ENCODE measurements at regions not wholly inside any gene's neighbourhood (a gene's known extent, or its start where the extent isn't known, plus 50 kb on each side); places are given as distances from the start of the nearest gene placed in this dataset.
"Not testable (repeated sequence)": the region's sequence is repeated elsewhere in the genome, so short reads cannot be mapped to it uniquely, and the experiment has no call there.

DNA sequence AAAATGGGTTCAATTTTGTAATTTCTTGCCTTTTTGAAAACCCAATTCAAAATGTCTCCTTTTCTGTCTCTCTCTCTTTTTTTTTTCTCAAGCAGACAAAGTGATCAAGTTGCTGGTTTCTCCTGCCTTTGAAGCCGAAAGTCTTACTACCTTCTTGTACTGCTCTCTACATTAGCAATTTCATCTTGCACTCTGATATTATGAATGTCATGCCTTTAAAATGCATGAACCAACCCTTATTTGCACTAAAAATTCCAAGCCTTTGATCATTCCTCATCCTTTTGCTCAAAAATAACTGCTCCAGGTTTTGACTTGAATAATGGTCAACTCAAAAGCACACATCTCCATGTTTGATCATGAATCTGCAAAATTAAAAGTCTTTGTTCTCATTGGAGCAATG lies 125.2 kb downstream of the CETN3 start:
- no peak for DNase-seq

DNA sequence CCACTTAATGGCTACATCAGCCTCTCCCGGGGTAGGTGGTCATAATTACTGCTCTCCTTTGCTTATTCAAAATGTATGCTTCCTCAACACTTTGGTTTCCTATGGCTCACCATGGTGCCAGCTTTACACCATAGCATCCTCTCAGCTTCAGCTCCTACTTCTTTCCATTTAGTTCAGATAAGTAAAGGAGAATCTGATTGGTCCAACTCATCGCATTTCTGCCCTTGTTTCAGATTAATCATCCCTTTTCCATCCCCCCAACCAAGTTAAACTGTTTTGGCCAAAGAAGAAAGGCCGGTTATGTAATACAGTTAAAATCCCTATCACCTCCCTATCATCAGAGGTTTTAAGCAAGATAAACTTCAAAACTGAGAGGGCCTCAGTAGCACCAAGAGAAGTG lies 130.5 kb downstream of the CETN3 start:
- DNase-seq: no peak

DNA sequence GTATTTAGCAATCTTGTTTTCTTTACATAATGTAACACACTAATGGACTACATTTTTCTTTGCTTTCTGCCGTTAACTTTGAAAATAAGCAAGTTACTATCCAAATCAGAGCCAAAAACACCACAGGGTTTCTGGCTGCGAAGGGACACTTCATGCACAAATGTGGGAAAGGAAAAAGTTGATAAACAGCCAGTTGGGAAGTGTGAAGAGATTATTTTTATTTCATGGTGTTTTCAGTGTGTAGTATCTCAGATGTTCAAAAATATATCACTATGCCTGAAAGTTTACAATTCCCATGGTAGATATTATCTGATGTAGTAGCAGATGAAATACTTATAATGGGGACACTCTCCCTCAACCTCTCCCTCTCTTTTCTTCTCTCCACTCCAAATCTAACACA lies 135.3 kb downstream of the CETN3 start:
- no peak for DNase-seq

DNA sequence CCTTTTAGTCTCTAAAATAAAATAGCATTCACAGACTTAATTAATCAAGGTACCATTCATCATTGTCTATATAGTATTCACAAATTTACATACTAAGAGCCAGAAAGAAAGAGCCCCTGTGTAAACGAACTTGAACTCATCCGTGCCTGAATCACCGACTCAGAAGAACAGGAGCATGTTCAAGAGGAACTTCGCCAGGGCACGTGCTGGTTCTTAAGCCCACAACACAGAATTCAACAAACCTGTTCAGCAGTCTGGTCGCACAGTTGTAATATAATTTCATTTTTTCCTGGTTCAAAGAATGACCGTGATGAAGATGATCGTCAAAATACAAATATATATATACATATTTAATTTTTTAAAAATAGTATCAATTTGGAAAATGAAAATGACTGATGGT lies 141.9 kb downstream of the CETN3 start:
- DNase-seq: no peak

DNA sequence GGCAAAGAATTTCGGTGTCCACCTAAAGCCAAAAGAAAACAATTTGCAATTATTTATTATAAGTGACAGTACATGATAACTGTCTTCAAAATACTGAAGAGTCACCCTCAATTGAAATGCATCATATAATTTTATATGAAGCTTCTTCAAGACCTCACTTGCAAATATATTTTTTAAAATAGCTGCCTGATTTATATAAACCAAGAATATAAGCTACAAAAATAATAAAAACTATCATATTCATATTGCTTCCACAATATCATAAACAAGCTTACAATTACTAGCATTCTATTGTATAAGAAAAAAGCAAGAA lies 144.1 kb downstream of the CETN3 start:
- no peak for DNase-seq

- DNase-seq: peak; percentile 34
These were observed 144.6 kb downstream of the CETN3 start for GRCh38 chr5:90264689-90265544.

DNA sequence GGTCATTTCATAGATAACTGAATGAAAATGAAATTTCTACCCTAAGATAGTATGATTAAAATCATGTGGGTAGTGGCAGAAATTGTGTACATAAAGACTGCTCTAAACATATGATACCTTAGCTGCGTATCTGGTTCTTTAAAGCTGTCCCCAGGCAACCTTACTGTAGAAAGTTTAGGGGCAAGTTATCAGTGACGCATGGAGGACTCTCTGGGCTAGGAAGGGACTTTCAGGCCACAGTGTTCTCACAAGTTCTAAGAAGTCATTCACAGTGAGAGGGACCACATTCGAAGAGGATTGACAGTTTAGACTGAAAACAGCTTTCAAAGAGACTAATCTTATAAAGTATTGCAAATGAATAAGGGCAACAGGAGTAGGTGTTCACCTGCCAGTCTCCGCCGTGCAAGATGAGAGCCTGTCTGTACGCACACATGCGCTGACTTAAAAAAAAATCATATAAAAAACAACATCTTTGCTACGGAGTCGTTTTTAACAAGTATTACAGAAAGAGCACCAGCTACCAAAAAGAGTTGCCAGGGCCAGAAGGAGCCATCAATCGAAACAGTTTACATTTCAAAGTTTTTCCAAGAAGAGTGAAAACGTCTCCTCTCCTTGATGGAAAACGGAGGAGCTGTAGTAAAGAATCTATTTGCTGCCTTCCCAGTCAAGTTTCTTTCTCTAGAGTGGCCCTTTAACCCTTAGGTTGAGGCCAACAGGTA lies 146.3 kb downstream of the CETN3 start:
- no peak for DNase-seq

DNA sequence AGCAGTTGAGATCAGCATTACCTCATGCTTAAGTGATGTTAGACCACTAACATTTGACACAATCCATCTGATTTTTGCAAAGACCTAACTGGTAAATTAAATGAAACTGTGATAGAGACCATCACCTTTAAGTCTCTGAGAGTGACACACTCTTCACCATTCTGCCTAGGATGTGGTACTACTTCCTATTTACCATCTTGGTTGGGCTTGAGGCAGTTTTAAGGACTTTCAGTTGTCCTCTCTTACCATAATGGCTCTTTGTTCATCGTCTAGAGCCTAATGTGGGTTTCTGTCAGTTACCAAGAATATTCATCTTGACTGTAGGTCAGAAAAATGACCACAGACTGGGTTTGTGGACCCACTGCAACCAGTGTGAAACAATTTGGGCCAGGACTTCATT lies 158.1 kb downstream of the CETN3 start:
- DNase-seq: no peak

DNA sequence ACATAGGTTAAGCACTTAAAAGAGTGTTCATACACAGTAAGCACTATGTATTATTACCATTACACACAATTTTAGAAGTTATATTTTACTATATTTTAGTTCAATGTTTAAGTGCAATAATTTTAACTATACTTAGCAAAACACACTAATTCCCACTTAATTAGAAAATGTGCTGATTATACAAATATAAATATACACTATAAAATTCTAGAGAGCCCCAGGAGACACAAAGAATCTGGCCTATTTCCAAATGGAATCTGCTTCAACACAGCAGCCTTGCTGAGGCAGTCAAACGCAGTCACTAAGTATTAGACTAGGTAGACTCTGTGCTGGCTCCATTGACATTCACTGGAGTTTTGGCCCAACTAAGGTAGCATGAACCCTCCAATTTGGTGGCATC lies 160.9 kb downstream of the CETN3 start:
- DNase-seq: no peak

- not testable (repeated sequence) for DNase-seq
These were observed 165.7 kb downstream of the CETN3 start for GRCh38 chr5:90243848-90244247.

DNA sequence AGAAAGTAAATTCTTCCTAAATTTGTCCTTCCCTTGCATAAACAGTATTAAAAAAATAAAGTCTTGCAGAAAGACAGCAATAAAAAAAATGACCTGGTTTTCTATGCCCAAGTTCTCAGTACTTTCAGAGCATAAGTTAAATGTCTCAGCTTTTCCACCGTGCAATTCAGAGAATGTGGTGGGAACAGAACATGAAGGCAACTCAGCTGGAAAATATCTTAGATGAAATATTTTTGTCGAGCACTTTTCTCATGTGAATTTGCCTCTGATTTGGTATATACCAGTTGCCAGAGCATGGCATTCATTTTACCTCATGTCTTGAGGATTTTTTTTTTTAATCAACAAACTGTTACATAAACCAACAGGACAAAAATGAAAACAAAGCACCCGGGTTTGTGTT lies 176.1 kb downstream of the CETN3 start:
- no peak for DNase-seq

GRCh38 chr5:90231688-90232087 lies 177.9 kb downstream of the CETN3 start:
- no peak for DNase-seq

- DNase-seq: no peak
These were observed 181.9 kb downstream of the CETN3 start for GRCh38 chr5:90227683-90228082.

GRCh38 chr5:90226433-90227099 lies 183.0 kb downstream of the CETN3 start:
- no peak for DNase-seq

GRCh38 chr5:90224342-90224741 lies 185.2 kb downstream of the CETN3 start:
- peak; percentile 14 for DNase-seq

DNA sequence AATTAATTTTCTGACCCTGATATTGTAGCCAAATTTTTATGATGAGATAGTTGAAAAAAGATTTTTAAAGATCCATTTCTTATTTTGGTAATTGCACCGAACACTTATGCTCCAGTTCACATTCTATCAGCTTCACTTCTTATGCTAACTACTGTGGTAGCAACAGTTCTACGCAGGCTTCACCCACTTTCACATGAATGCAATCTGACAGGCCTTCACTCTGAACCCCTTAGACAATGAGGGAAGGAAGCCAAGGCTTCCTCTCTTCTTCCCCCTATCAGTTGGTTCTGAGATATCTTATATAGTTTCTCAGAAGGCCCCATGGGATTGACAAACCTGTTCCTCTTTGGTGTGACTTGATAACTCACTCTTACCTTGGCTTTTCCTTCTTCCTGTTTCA lies 185.8 kb downstream of the CETN3 start:
- no peak for DNase-seq

DNA sequence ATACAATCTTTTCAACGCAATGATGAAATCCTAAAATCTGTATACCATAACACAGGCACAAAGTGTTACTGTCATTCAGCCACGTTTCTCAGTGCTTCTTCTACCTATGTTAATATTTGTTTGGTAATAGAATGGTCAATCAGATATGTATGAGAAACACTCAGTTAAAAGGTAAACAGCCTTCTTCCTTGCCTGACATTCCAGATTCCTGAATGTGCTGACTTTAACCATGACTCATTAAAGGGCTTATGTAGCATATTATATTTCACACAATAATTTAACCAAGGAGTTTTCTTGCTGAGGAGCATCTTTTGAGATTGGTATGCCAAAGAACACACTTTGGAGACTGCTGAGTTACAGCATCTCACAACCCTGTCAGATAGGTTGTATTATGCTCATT lies 187.6 kb downstream of the CETN3 start:
- no peak for DNase-seq

DNA sequence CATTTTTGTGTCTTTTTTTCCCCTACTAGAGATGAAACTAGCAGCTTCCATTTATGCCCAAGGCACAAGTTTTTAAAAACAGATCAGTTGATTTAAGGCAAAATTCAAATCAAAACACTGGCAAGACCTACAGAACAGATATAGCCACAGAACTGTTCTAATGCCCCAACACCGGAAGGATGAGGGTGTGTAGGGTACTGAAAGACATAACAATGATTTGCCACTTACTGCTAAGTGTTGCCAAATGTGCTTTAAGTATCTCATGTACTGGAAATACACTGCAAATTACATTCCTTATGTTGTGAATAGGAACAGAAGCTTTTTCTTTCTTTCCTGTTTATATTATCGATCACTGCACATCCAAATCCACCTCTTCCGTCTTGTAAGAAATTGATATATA lies 189.0 kb downstream of the CETN3 start:
- no peak for DNase-seq

DNA sequence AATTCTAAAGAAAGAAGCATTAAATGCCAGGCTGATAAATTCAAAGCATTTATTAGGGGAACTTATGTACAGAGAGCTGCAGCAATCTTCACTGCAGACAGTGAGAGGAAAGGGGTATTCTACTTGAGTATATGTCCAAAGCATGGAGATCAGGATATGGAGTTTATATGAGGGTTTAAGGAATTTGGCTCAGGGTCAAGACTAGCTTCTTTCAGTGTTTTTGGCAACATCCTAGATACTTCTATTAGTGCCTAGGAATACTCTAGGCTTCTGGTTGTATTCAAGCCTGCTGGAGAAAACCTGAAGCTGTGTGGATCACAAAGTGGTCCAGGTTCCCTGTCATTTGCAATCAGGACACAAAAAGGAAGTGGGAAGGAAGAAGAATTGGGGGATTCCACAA lies 194.6 kb downstream of the CETN3 start:
- no peak for DNase-seq

- not testable (repeated sequence) for DNase-seq
These were observed 201.2 kb downstream of the CETN3 start for GRCh38 chr5:90208323-90208722.

DNA sequence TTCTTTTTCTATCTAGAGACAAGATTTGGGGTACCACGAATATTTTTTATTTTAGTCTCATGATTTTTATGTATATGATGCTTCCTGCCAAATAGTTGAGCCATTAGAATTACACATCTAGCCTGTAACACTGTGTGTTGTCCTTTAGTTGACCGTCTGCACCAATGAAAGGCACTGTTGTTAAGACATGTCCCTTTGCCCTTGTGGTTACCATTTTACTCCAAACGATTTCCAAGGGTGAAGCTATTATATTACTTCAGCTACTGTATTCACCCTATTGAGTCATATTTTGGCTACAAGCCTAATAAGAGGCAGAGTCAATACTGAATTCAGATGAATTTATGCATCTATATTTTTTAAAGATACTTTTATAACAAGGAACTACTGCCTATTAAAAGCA lies 207.6 kb downstream of the CETN3 start:
- no peak for DNase-seq

DNA sequence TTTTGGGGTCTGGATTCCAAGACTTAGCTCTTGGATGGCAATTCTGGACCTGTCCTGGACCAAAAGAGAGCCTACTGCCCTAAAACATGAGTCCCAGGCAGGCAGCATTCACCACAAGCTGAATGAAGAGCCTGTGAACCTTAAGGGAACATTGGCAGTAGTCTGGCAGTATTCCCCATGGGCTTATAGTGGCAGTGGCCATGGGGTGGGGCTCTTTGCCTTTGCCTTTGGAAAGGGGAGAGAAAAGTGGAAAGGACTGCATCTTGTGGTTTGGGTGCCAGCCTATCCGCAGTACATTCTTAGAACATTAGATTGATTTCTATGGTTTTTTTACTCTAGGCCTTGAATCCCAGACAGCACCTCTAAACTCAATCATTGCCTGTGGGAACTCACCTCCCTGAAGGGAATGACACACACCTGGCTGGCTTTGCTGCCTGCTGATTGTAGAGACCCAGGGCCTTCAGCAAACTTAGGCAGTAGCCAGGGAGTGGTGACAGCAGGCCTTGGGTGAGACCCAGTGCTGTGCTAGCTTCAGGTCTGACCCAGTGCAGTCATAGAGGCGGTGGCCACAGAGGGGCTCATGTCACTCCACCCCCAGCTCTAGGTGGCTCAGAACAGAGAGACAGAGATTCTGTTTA lies 216.3 kb downstream of the CETN3 start:
- no peak for DNase-seq

DNA sequence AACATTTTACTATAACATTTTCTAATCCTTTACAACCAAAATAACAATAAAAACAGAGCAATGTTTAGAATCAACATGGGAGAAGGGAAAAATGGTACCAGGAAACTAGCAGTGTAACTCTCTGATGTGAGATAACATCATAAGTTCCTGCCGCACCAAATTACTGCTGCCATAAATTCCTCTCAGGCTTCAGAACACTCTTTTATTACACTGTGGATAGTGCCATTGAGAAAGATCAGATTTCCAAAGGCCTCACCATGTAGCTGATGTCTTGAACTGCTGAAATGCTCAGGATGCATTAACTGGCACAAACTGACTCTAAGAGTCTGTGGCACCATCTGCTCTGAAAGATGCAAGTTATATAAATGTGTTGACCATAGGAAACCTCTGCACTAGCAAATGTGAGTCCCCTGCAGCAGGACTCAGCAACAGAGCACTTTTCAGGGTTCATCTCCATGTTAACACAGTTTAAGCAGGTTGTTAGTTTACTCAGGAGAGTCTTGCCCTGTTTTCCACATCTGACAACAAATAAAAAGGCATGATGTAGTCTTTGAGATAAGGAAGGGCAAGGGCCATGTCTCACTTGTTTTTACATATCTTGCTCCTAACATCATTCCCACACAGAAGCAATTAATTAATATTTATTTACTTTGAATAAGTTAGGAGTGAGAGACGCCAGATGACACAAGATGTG lies 218.1 kb downstream of the CETN3 start:
- DNase-seq: peak; percentile 55

All from DMS 273 treated with DMSO at 0.1 percent for 48 hours (cell line).